NB4 (cell line): ENCODE measurements at regions not wholly inside any gene's neighbourhood (a gene's known extent, or its start where the extent isn't known, plus 50 kb on each side); places are given as distances from the start of the nearest gene placed in this dataset.

Experiments
- MYC ChIP-seq: IDR thresholded peaks from 2 replicates; pipeline ENCODE4 v1.6.1; 2011; ENCODE audit warnings: low read depth, low read length
- POLR2A ChIP-seq: IDR thresholded peaks from 2 replicates; pipeline ENCODE4 v1.6.1; 2011; ENCODE audit warnings: mild to moderate bottlenecking; ENCODE audit not compliant: insufficient read length; ENCODE audit errors: extremely low read depth
- TF ChIP-seq, protein P1 (sequence below): IDR thresholded peaks from one replicate; pipeline ENCODE4 v1.5.1; 2012; ENCODE audit warnings: low read depth, low read length
- TF ChIP-seq, protein P2 (sequence below): IDR thresholded peaks from 2 replicates; pipeline ENCODE4 v1.6.1; 2011; ENCODE audit warnings: low read depth, low read length

DNA sequence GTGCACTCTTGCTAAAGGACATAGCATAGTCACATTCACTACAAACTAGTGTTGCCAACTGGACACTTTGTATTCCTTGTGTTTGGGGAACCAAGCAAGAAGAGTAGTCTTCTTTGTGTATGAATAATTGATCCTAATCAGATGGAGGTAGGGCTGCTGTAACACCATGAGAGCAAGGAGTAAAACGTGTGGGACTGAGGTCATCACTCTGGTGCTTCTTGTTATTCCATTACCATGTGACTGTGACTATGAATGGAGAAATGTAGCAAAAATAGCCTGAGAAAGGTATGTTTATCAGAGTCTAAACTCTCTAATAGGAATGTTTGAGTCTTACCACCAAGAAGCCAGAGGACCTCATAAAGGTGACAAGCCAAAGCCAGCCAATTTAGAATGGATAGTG is 966.9 kb downstream of the TAF11L14 start:
- TF ChIP-seq POLR2A, result no peak
- TF ChIP-seq, protein P1, sequence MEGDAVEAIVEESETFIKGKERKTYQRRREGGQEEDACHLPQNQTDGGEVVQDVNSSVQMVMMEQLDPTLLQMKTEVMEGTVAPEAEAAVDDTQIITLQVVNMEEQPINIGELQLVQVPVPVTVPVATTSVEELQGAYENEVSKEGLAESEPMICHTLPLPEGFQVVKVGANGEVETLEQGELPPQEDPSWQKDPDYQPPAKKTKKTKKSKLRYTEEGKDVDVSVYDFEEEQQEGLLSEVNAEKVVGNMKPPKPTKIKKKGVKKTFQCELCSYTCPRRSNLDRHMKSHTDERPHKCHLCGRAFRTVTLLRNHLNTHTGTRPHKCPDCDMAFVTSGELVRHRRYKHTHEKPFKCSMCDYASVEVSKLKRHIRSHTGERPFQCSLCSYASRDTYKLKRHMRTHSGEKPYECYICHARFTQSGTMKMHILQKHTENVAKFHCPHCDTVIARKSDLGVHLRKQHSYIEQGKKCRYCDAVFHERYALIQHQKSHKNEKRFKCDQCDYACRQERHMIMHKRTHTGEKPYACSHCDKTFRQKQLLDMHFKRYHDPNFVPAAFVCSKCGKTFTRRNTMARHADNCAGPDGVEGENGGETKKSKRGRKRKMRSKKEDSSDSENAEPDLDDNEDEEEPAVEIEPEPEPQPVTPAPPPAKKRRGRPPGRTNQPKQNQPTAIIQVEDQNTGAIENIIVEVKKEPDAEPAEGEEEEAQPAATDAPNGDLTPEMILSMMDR, result no peak
- TF ChIP-seq MYC, result no peak
- TF ChIP-seq, protein P2, sequence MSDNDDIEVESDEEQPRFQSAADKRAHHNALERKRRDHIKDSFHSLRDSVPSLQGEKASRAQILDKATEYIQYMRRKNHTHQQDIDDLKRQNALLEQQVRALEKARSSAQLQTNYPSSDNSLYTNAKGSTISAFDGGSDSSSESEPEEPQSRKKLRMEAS, result no peak
